ENCODE measurements at regions not wholly inside any gene's neighbourhood (a gene's known extent, or its start where the extent isn't known, plus 50 kb on each side); places are given as distances from the start of the nearest gene placed in this dataset.

DNA sequence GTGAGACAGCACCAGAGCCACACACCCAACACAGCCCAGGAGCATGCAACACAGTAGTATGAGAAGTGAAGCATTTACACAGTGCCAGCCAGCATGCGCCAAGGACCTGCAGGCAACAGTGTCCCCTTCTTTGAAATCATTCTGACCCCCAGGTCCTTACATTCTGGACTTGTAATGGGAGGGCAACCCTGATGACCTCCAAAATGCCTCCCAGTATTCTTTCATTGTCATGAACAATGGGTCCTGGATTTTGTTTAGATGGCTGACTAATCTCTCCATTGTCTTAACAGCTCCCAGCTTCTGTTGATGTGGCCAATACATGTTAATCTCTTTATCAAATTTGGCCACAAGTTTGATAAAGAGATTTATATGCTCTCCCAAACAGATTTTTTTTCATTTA lies 417.1 kb downstream of the DMRTA1 start:
- TF ChIP-seq, protein P1, sequence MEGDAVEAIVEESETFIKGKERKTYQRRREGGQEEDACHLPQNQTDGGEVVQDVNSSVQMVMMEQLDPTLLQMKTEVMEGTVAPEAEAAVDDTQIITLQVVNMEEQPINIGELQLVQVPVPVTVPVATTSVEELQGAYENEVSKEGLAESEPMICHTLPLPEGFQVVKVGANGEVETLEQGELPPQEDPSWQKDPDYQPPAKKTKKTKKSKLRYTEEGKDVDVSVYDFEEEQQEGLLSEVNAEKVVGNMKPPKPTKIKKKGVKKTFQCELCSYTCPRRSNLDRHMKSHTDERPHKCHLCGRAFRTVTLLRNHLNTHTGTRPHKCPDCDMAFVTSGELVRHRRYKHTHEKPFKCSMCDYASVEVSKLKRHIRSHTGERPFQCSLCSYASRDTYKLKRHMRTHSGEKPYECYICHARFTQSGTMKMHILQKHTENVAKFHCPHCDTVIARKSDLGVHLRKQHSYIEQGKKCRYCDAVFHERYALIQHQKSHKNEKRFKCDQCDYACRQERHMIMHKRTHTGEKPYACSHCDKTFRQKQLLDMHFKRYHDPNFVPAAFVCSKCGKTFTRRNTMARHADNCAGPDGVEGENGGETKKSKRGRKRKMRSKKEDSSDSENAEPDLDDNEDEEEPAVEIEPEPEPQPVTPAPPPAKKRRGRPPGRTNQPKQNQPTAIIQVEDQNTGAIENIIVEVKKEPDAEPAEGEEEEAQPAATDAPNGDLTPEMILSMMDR (IDR thresholded peaks at IDR 0.05; ENCODE audit: low read depth, low read length, poor library complexity, severe bottlenecking): no peak
- TF ChIP-seq EZH2phosphoT487 (IDR thresholded peaks at IDR 0.05; ENCODE audit: borderline replicate concordance, low read length): no peak

Measured in DOHH2 (cell line).